Natural killer cell (primary cell): ENCODE measurements at regions not wholly inside any gene's neighbourhood (a gene's known extent, or its start where the extent isn't known, plus 50 kb on each side); places are given as distances from the start of the nearest gene placed in this dataset.

Source experiments
- ATAC-seq, 3 donors: fragments of 150-1000 bp in 2 of 3; fragments of 200-7000 bp in 1 of 3; cut with Tn5 transposase; 1 replicate in 1 of 3; 2 replicates in 2 of 3; pipeline ENCODE4 v1.10.0; 2021; ENCODE audit warnings: mild to moderate bottlenecking in 2 of 3, moderate library complexity in 2 of 3
- DNase-seq, 2 donors: peaks; one replicate each; pipeline versions ENCODE4 v3.0.0 to v3.0.0-alpha.2; 2013 to 2021; ENCODE audit warnings: mixed read lengths in 1 of 2
- H3K27ac ChIP-seq: one replicate; pipeline ENCODE4 v1.5.1; 2013; ENCODE audit warnings: mild to moderate bottlenecking, low read length
- H3K27me3 ChIP-seq: one replicate; pipeline ENCODE4 v1.6.1; 2013; ENCODE audit warnings: low read length; ENCODE audit not compliant: control insufficient read depth, insufficient read depth
- H3K36me3 ChIP-seq: one replicate; pipeline ENCODE4 v1.6.1; 2013; ENCODE audit warnings: low read length; ENCODE audit not compliant: control insufficient read depth, insufficient read depth
- H3K4me1 ChIP-seq: one replicate; pipeline ENCODE4 v1.6.1; 2013; ENCODE audit warnings: low read length; ENCODE audit not compliant: control insufficient read depth, insufficient read depth
- H3K4me3 ChIP-seq: one replicate; pipeline ENCODE4 v1.5.1; 2013; ENCODE audit warnings: low read length
- H3K9me3 ChIP-seq: one replicate; pipeline ENCODE4 v1.6.1; 2013; ENCODE audit warnings: low read length; ENCODE audit not compliant: control insufficient read depth, insufficient read depth
- H3K27ac Mint-ChIP-seq, 2 donors: one replicate each; pipeline ENCODE4 v1.8.0; 2022; ENCODE audit warnings: mild to moderate bottlenecking in 2 of 2, mixed read lengths in 2 of 2, moderate library complexity in 1 of 2
- H3K27me3 Mint-ChIP-seq, 2 donors: one replicate each; pipeline ENCODE4 v1.8.0; 2022; ENCODE audit warnings: low read depth in 2 of 2, mixed read lengths in 2 of 2
- H3K36me3 Mint-ChIP-seq: one replicate; pipeline ENCODE4 v1.8.0; 2022; ENCODE audit warnings: mixed read lengths
- H3K4me1 Mint-ChIP-seq, 2 donors: one replicate each; pipeline ENCODE4 v1.8.0; 2022; ENCODE audit warnings: mixed read lengths in 2 of 2
- H3K4me3 Mint-ChIP-seq: one replicate; pipeline ENCODE4 v1.8.0; 2022; ENCODE audit warnings: mild to moderate bottlenecking, moderate library complexity, mixed read lengths
- H3K9me3 Mint-ChIP-seq, 2 donors: one replicate each; pipeline ENCODE4 v1.8.0; 2022; ENCODE audit warnings: mixed read lengths in 2 of 2
- WGBS: methylation state at CpG from one replicate; pipeline ENCODE4 v1.1.7; 2013; ENCODE audit warnings: missing lambda C conversion rate; ENCODE audit not compliant: insufficient coverage; 5-methylcytosine and 5-hydroxymethylcytosine counted together
- intact Hi-C: fragments of 100-400 bp; cut with micrococcal nuclease; formaldehyde crosslinking; loops from one replicate; pipeline ENCODE4 v1.14.2; 2022
- TF ChIP-seq, protein P1 (sequence below): fragments of 200-600 bp; IDR thresholded peaks from one replicate; pipeline ENCODE4 v1.8.0; 2022; ENCODE audit warnings: antibody characterized with exemption

DNA sequence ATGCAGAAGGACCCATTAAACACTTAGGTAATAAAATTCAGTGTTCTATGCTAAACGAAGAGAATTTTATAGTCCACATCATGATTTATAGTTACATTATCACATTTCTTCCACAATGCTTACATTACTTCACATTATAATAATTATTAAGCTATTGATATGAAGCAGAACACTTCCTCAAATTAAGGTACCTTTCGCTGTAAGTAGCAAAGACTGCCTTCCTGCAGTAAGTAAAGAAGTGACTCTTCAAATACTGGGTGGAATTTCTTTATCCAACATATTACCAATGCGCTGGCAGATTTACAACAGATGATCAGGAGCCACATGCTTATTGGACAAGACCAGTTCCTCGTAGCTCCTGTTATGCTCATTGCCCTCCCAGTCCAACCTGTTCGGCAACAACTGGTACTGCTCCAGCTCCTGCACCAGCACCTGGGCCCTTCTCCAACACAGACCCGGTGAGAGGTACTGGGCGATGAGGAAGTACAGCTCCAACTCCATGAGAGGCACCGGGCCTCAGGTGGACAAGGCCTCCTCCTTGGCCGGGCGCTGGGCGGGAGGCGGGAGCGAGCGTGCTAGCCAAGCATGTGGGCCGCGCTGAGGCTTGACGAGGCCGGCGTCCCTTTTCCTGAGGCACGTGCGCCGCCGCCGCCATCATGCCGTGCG lies 210.7 kb upstream of the ATP2B1 start:
- Mint-ChIP-seq H3K36me3 (no peaks in the 10 kb centered on the region), H3K4me1 (peaks cover 0 to 5% of the 10 kb centered on the region in 2 donors), H3K4me3 (no peak overlapping the region), H3K9me3 (no peaks in the 10 kb centered on the region), H3K27me3 (no peaks in the 10 kb centered on the region), H3K27ac (no peak overlapping the region)
- no peak overlapping the region for H3K27ac ChIP-seq
- TF ChIP-seq, protein P1, sequence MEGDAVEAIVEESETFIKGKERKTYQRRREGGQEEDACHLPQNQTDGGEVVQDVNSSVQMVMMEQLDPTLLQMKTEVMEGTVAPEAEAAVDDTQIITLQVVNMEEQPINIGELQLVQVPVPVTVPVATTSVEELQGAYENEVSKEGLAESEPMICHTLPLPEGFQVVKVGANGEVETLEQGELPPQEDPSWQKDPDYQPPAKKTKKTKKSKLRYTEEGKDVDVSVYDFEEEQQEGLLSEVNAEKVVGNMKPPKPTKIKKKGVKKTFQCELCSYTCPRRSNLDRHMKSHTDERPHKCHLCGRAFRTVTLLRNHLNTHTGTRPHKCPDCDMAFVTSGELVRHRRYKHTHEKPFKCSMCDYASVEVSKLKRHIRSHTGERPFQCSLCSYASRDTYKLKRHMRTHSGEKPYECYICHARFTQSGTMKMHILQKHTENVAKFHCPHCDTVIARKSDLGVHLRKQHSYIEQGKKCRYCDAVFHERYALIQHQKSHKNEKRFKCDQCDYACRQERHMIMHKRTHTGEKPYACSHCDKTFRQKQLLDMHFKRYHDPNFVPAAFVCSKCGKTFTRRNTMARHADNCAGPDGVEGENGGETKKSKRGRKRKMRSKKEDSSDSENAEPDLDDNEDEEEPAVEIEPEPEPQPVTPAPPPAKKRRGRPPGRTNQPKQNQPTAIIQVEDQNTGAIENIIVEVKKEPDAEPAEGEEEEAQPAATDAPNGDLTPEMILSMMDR: no peak
- no peaks in the 10 kb centered on the region for H3K9me3 ChIP-seq
- H3K4me1 ChIP-seq: no peaks in the 10 kb centered on the region
- H3K36me3 ChIP-seq: no peaks in the 10 kb centered on the region
- WGBS: 97% methylated on average over 24 of the region's 26 CpGs
- DNase-seq: no peak
- H3K4me3 ChIP-seq: no peak overlapping the region
- no peaks in the 10 kb centered on the region for H3K27me3 ChIP-seq
- no peak for ATAC-seq
- intact Hi-C loops: no loop called here

DNA sequence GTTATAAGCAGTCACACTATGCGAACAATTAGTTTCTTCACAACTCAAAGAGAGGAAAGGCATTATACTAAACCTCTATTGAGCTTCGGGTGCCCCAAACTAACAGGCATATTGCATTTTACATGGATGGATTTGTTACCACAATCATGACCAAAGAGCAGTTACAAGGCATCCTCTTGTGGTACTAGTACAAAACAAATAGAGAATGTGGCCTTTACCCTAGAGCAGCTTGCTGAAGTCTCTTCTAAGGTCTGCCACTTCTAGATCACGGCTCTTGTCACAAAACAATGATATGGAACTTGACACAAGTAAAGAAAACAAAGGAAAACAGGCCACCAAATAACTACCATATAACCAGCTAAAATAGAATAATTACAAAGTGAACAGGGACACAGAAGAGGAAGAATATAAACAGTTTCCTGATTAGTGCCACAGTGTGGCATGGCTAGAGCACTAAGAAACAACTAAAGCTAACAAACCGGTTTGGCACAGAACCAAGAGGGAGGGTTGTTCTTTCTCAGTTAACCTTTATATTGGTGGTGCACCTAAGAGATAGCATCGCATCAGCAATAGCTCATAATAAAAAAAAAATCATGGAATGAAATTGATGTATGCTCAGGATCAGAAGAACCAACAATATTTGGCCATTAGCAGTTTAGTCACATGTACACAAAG lies 209.7 kb upstream of the ATP2B1 start:
- intact Hi-C loops: no loop called here
- Mint-ChIP-seq H3K9me3 (no peaks in the 10 kb centered on the region), H3K4me3 (no peak overlapping the region), H3K36me3 (no peaks in the 10 kb centered on the region), H3K27me3 (no peaks in the 10 kb centered on the region), H3K27ac (peak overlapping the region in 1 of 2 donors; percentile 18), H3K4me1 (peaks cover 0 to 5% of the 10 kb centered on the region in 2 donors)
- peak in 1 of 2 donors; percentile 36 for DNase-seq
- no peaks in the 10 kb centered on the region for H3K4me1 ChIP-seq
- ATAC-seq: no peak
- H3K4me3 ChIP-seq: no peak overlapping the region
- H3K36me3 ChIP-seq: no peaks in the 10 kb centered on the region
- TF ChIP-seq, protein P1: no peak
- H3K27ac ChIP-seq: no peak overlapping the region
- no peaks in the 10 kb centered on the region for H3K27me3 ChIP-seq
- 81% methylated on average over 5 of the region's 5 CpGs for WGBS
- no peaks in the 10 kb centered on the region for H3K9me3 ChIP-seq

DNA sequence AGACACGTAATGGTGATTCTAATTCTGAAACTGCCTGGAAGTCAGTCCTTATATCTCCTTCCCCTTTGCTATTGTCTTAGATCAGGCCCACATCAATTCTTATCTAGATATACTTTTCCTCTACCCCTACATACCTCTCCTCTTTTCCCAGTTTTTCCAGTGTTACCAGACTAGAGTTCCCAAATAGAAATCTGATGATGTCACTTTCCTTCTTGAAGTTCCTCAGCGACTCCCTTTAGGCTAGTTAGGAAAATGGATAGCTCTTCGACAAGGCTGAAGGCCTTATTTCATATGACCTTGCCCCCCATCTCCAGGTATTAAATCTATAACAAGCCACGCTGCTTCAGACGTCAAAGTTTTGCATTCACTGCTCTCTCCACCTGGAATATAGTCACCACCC lies 201.1 kb upstream of the ATP2B1 start:
- H3K27me3 Mint-ChIP-seq: no peaks in the 10 kb centered on the region
- H3K27ac Mint-ChIP-seq: no peak overlapping the region
- H3K4me1 Mint-ChIP-seq: no peaks in the 10 kb centered on the region
- no peaks in the 10 kb centered on the region for H3K27me3 ChIP-seq
- DNase-seq: no peak
- H3K36me3 ChIP-seq: no peaks in the 10 kb centered on the region
- no peak for ATAC-seq
- no peak overlapping the region for H3K4me3 Mint-ChIP-seq
- intact Hi-C loops: no loop called here
- WGBS: 94% methylated on average over 5 of the region's 5 CpGs
- TF ChIP-seq, protein P1: no peak
- H3K4me1 ChIP-seq: no peaks in the 10 kb centered on the region
- H3K36me3 Mint-ChIP-seq: no peaks in the 10 kb centered on the region
- H3K27ac ChIP-seq: no peak overlapping the region
- H3K9me3 Mint-ChIP-seq: no peaks in the 10 kb centered on the region
- H3K4me3 ChIP-seq: no peak overlapping the region
- no peaks in the 10 kb centered on the region for H3K9me3 ChIP-seq
